NCI-H774 (cell line): ENCODE measurements at regions not wholly inside any gene's neighbourhood (a gene's known extent, or its start where the extent isn't known, plus 50 kb on each side); places are given as distances from the start of the nearest gene placed in this dataset.
"Not testable (repeated sequence)": the region's sequence is repeated elsewhere in the genome, so short reads cannot be mapped to it uniquely, and the experiment has no call there.

Experiments
- DNase-seq: peaks from one replicate; lab custom pipeline; 2025; lab: John Stamatoyannopoulos, UW

DNA sequence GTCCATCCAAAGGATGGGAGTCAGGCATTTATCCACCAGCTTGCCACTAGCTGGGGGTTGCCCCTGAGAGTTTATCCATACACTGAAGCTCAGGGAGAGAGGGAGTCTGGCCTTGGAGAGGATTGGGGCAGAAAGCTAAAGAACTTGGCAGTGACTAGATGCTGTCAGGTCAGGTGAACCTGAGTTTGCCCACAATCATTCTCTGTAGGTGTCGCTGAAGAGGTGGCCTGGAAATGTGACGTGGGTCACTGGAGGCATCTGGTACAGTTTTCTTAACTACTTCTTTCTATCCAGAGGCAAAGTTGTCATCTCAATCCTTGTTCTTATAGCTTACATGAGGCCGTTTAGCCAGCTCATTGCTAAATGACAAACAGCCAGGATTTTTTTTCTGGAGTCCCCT lies 298.0 kb upstream of the CTNNB1 start:
- no peak for DNase-seq

DNA sequence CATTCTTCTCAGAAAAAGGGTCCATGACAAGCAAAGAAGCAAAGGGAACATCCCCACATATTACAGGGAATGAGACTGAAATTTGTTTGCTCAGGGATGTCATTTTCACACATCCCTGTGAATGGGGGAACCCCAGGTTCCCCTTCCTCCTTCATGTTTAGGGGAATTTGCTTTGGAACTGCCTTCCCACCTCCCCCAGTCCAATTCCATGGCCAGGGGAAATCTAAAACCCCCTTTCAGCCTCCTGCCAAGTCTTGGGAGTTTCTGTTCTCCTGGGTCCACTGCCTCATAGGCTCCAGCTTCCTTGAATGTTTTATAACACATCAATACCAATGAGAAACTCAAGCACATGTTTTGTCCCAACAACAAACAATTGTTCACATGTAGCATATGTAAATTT lies 297.5 kb upstream of the CTNNB1 start:
- no peak for DNase-seq

DNA sequence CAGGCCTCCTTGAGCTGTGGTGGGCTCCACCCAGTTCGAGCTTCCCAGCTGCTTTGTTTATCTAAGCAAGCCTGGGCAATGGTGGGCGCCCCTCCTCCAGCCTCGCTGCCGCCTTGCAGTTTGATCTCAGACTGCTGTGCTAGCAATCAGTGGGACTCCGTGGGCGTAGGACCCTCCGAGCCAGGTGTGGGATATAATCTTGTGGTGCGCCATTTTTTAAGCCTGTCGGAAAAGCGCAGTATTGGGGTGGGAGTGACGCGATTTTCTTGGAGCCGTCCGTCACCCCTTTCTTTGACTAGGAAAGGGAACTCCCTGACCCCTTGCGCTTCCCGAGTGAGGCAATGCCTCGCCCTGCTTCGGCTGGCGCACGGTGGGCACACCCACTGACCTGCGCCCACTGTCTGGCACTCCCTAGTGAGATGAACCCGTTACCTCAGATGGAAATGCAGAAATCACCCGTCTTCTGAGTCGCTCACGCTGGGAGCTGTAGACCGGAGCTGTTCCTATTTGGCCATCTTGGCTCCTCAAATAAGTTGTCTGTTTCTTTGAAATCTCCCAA lies 291.3 kb upstream of the CTNNB1 start:
- not testable (repeated sequence) for DNase-seq

DNA sequence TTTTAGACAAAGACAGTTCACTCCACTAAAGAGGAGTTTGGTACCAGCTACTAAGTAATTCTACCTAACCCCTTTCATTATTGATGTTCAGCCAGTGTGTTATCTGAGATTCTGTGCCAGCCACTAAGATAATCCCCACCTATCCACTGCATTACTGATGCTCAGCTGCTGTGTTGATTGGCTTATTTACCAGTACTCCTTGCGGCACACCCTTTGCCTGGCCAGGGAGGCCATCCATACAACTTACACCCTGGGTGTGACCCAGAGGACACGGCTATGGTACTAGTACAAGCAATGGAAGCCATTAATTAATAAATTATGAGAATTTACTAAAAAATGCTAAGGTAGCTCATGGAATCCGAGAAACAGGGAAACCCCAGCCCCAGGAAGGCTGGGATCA lies 290.7 kb upstream of the CTNNB1 start:
- DNase-seq: no peak

DNA sequence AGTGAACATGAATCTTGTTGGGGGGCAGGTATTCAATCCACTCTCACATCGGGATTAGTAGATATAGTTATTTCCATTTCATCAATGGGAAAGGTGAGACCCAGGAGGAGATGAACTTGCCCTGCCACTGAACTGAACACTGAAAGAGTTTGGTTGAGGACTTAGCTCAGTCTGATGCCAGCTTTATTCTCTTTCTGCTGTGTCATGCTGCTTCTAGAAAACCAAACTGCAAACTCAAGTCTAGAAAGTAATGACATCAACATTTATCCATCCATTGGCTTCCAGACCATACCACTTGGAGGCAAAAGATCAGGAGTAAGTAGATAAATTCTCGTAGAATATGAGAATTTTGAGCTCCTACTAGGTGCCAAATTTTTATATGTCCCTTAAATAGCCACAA lies 288.0 kb upstream of the CTNNB1 start:
- no peak for DNase-seq

DNA sequence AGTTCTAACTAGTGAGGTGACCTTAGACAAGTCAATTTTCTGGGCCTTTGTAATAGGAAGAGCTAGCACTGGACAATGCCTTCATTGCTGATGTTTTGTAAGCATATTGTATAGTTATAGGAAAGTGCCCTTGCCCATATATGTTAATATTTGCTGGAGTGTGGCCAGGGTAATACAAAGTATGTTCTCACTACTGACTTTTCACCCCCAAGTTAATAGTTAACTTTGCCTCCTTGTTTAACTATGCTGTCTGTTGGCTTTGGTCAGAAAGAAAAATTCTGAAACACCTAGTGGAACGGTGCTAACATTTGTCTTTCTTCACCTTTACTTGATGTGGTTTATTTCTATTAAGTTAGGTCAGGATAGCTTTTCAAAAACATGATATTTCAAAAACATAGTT lies 287.4 kb upstream of the CTNNB1 start:
- no peak for DNase-seq

DNA sequence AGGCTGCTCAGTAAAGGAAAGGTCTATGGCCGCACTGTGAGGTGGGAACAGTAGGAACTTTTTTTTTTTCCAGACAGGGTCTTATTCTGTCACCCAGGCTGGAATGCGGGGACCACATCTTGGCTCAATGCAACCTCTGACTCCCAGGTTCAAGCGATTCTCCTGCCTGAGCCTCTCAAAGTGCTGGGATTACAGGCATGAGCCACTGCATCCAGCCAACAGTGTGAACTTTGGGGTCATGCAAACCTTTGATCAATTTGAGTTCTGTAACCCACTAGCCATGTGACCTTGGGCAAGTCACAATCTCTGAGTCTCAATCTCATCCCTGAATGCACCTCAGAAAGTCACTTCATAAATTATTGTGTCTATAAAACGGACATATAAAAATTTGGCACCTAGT lies 286.8 kb upstream of the CTNNB1 start:
- DNase-seq: no peak

DNA sequence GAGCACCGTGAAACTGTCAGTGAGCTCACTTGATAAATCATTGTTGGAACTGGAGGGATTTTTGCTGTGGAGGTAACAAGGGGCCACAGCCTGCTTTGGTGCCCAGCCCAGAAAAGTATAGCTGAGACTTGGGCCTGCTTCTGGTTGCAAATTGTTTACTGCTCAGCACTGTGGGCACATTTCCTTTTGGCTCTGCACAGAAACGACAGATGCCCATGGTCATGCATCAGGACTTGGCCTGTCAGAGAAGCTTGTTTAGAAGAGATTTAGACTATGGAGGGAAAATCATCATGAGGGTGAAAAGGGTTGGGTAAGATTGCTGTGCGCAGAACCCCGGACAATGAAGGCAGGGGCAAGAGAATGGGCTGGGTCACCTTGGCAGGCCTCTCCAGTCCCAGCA lies 286.1 kb upstream of the CTNNB1 start:
- DNase-seq: no peak

DNA sequence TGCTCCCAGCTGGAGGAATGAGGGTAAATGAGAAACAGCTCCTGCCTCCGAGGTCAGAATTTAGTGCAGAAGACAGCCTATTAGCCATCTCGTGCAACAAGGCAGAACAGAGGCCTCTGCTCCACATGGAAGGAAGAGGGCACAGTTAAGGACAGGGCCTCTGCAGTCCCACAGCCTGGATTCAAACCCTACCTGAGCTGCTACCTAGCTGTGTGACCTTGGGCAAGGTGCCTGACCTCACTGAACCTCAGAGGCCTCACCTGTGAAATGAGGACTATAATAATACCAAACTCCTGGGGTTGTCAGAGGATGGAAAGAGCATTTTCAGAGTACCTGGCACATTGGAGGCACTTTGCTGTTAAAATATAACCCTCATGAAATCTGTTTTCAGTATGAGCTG lies 285.7 kb upstream of the CTNNB1 start:
- no peak for DNase-seq

DNA sequence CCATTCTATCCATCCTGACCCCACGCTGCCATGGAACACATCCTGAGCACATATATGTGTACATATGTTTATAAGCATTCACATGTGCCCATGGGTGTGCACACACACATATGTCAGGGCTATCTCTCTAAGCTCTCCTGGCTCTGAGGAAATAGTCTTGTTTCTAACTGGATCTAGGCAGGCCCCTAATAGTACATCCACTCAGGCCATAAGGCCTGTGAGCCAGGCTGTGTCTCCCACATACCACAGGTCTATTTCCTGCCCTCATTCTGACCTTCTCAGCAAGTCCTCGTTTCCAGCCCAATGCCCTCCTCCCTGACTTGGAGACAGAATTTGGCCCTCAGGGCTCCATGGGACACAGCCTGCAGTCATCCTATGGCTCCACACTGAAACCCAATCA lies 284.8 kb upstream of the CTNNB1 start:
- no peak for DNase-seq

DNA sequence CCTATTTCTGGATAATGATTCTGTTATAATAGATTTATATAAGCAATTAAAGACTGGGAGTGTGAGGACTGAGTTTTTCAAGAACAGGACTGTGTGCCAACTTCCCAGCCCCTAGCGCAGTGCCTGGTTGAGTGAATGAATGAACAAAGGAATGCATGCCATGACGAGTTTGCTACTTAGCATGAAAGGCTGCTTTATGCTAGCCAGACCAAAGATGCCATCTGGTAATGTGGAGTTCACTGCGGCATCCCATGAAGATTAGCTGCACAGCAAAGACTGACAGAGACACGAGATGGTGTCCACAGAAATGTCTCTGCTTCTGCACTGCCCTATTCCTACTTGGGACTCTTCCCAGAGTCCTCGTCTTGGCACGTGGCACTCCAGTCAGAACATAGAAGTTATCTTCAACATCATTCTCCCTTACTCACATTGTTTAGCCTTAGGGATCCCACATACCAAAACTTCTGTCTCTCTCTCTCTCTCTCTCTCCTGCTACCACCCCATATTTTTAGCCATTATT lies 283.9 kb upstream of the CTNNB1 start:
- DNase-seq: no peak

DNA sequence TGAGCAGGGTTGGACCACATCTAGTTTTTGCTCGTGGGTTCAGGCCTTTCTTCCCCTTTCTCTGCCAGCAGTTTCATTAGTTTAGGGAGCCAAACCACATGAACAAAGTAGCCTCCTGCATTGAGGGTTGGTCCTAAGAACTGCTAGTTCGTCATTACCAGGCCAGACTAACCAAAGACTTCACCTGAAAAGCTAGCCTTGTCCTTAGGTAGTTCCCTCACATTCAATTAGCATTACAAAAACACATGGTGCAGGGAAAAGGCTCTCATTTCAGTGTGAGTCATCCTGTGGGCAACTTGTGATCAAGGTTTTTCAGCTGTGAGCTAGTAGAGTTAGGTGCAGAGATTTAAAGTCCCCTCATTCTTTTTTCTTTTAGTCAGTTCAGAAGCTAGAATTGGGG lies 279.3 kb upstream of the CTNNB1 start:
- DNase-seq: no peak

DNA sequence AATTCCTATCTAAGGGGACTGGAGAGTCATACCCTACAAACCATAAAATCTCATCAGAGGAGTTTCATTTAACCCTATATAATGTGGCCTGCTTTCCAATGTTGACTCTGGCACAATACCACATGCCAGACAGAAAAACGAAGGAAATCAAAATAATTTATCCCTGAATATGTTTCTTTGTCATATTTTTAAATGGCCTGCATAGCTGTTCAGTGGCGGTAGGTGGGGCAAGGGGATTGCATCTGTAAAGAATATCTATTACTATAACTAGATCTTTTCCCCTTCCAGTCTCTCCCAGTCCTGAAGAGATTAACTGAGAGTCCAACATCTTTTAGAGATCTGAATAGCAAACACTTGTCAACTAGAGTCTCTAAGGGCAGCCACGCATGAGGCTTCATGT lies 278.1 kb upstream of the CTNNB1 start:
- no peak for DNase-seq

DNA sequence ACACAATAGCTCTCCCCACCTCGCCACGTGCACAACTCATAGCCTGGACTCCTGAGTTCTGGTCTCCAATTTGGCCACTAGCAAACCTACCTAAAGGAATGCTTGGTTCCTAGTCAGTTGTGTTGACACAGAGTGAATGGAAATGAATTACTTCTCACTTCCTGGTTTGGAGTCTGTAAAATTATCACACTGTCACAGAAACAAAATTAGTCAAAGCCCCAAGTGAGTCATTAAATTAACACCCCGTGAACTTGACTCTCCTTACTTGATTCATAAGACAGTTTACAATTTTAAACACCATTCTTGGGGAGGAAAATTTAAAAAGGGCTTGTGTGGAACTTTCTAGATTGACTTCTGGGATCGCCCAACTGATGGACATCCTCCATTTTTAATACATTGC lies 276.2 kb upstream of the CTNNB1 start:
- no peak for DNase-seq

DNA sequence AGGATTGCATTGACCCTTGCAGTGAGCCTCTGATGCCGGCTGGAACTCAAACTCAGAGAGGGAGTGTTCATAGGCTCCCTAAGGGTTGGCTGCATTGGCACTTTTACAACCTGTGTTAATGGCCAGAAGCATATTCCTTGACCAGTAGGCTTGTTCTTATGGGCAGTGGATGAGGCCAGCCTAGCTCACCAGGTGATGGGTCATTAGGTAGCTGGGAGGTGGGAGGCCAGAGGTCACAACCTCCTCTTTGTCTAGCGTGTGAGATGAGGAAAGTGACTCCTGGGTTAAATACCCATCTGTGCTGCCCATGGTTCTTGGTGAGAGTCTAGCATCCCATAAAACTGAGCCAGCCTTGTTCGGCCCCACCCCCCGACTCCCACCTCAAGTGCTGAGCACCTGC lies 275.7 kb upstream of the CTNNB1 start:
- DNase-seq: no peak

DNA sequence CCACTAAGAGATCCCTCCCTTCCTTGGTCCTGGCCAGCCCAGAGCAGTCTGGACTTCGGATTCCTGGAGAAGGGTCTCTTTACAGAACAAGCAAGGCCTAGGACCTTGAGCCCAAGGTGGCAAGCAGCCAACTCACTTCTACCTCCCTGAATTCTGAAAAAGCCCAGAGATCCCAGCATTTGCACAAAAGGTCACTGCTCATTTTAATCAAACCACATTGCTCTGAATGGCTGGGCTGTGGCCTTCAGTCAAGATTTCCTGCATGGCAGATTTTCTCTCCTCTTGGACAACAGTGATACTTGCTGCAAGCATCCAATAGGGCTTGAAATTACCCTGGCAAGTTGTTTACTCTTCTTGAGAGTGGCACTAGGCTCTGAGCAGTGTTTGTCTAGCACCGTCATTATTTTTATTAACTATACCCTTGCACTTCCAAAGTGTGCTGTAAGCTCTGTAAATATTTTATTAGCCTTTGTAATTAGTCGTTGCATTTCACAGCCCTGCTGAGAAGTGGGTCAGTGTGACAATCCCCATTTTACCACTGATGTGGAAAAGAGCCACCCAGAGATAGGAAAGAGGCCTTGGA lies 274.7 kb upstream of the CTNNB1 start:
- peak; percentile 59 for DNase-seq

DNA sequence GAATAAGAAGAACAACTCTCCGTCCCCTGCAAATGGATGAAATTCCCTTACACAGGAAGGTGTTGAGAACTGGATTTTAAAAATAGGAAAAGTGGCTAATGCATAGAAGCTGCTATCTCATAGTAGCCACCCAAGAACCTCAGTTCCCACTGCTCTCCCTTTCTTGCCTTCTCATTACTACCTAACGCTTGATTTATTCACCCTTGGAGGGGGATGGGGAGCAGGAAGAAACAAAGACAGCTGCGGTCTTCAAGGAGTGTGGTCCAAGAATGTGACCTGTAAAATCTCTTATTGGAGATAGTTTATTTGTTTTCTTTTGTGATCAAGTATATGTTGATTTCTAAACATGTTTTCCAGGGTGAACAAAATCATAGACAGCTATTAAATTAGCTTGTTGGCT lies 274.1 kb upstream of the CTNNB1 start:
- DNase-seq: no peak

DNA sequence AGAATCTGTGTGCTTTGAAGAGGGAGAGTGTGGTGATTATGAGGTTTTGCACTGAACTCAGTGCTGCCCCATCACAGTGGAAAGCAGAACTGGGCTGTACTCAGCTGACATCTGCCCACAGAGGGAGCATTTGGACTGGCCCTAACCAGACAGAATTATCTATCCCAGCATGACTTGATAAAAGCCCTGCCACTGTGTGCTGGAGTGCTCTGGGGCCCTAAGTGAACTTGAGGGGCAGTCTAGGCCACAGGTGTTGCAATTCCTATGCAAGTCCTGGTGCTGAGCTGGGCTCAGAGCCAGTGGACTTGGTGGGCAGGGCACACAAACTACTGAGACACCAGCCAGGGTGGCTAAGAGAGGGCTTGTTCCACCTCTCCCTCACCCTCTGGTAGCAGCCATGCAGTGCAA lies 269.2 kb upstream of the CTNNB1 start:
- no peak for DNase-seq

DNA sequence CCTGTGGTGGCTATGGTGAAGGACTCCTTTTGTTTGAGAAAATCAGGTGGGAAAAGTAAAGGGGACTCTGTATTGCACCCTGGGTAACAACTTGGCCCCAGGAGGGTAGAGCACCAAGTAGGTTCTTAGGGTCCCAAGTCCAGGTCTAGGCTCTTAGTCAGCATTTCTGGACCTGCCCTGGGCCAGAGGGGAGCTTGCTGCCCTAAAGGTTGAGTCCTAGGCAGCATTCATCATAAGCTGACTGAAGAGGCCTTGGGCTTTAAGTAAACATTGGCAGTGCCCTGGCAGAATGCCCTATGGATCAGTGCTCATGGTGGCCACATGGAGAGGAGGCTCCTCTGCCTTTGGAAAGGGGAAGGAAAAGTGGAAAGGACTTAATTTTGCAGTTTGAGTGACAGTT lies 268.5 kb upstream of the CTNNB1 start:
- no peak for DNase-seq

DNA sequence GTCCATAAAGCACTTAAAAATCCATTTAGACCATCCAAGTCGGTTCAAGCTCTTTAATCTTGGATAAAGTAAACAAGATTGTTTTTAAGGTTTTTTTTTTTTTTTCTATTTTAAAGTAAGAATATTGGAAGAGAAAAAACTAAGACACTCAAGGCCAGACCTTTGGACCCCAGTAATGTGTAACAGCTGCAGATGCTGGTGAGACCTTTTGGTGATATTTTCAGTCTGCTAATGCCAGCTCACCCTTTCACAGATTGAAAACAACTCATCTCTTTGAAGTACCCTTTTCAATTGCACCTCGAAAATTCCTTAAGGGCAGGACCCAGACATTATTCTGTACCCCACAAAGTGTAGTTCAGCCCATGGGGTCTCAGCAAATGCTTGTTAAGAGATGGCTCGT lies 260.7 kb upstream of the CTNNB1 start:
- no peak for DNase-seq

DNA sequence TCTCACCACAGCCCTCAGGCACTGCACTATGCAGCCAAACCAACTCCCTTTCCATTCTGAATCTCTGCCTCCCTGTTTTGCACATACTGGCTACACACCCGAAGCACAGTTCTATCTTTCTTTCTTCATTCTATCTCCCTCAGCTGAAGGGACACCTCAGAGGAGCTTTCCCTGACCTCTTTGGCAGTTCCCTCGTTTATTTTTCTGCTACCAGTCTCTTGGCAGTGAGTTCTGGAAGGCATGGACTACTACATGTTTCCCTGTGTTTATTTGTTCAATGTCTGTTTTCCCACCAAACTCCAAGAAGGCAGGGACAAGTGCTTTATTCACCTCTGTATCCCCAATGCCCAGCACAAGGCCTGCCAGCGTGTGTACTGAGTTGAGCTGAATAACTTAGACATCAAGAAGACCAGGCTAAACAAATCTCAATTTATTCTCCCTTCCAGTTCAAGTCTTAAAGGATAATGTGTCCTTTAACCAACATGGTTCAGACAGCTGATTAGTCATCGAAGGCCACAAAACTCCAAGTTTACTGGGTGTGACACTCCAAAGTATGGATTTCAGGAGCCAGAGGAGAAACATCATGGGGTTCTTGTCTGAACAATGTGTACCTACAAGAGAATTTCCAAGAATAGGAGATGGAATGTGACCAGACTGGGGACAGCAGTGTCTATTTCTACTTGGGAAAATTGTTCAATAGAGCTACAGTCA lies 260.1 kb upstream of the CTNNB1 start:
- no peak for DNase-seq

DNA sequence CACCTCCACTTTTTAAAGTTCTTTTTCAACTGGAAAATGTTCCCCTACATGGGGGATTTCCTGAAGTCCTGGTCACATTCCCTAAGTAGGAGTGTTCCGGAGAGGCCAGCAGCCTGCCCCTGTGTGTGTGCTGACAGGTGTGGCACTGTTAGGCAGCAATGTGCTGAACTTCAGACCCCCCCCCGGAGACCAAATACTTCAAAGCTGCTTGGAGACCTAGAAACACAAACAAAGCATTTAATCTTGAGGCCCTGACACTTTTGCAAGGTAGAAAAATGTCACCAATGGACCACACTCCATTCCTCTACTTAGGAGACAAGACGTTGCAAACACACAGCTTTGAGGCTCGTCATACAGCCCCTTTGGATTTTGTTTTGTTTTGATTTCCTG lies 259.6 kb upstream of the CTNNB1 start:
- DNase-seq: no peak

DNA sequence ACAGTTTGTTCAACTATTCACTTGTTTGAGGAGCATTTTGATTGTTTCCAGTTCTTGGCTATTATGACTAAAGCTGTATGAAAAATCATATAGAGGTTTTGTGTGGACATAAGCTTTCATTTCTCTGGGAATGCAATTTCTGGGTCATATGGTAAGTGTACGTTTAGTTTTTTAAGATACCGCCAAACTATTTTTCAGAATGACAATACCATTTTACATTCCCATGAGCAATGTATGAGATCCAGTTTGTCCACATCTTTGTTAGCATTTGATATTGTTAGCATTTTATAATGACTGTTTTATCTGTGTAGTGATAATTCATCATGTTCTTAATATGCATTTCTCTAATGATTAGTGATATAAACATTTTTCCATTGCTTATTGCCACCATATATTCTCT lies 258.7 kb upstream of the CTNNB1 start:
- no peak for DNase-seq

DNA sequence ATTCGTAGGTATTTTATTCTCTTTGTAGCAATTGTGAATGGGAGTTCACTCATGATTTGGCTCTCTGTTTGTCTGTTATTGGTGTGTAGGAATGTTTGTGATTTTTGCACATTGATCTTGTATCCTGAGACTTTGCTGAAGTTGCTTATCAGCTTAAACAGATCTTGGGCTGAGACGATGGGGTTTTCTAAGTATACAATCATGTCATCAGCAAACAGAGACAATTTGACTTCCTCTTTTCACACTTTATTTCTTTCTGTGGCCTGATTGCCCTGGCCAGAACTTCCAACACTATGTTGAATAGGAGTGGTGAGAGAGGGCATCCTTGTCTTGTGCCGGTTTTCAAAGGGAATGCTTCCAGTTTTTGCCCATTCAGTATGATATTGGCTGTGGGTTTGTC lies 252.3 kb upstream of the CTNNB1 start:
- DNase-seq: not testable (repeated sequence)
